Esophagus squamous epithelium (tissue), 4 donors: ENCODE measurements at regions not wholly inside any gene's neighbourhood (a gene's known extent, or its start where the extent isn't known, plus 50 kb on each side); places are given as distances from the start of the nearest gene placed in this dataset.

ENCODE experiments used
- CTCF ChIP-seq, 6 experiments: fragments of 450-650 bp in 4 of 6; fragments of 200-600 bp in 2 of 6; sonication (generic) in 2 of 6; IDR thresholded peaks; one replicate each; pipeline ENCODE4 v1.5.1; 2016 to 2019; ENCODE audit warnings: antibody characterized with exemption in 6 of 6, mild to moderate bottlenecking in 4 of 6, moderate library complexity in 4 of 6
- POLR2A ChIP-seq, 4 donors: fragments of 450-650 bp; IDR thresholded peaks; one replicate each; pipeline ENCODE4 v1.6.1; 2017; ENCODE audit warnings: antibody characterized with exemption in 4 of 4, mild to moderate bottlenecking in 4 of 4, moderate library complexity in 3 of 4

- no peak for TF ChIP-seq POLR2A (IDR thresholded peaks at IDR 0.05)
- TF ChIP-seq CTCF (IDR thresholded peaks at IDR 0.05): no peak
Observed at GRCh38 chr9:129398101-129398960, 220.3 kb upstream of the IER5L start.
